GM15510 (cell line): ENCODE measurements at regions not wholly inside any gene's neighbourhood (a gene's known extent, or its start where the extent isn't known, plus 50 kb on each side); places are given as distances from the start of the nearest gene placed in this dataset.

ENCODE experiments used
- POLR2A ChIP-seq: IDR thresholded peaks from 3 replicates; pipeline ENCODE4 v1.6.1; 2011; ENCODE audit warnings: borderline replicate concordance; ENCODE audit not compliant: insufficient read length; ENCODE audit errors: extremely low read depth

GRCh38 chr3:194854659-194855390, 169.1 kb downstream of the FAM43A start:
- no peak for TF ChIP-seq POLR2A

- TF ChIP-seq POLR2A, result no peak
Observed at GRCh38 chr3:194856296-194856695, 170.6 kb downstream of the FAM43A start.

GRCh38 chr3:194857469-194858113, 171.9 kb downstream of the FAM43A start:
- TF ChIP-seq POLR2A, result no peak

GRCh38 chr3:194858382-194858781, 172.7 kb downstream of the FAM43A start:
- TF ChIP-seq POLR2A, result no peak

GRCh38 chr3:194860725-194861124, 175.0 kb downstream of the FAM43A start:
- no peak for TF ChIP-seq POLR2A

GRCh38 chr3:194861375-194861774, 175.7 kb downstream of the FAM43A start:
- no peak for TF ChIP-seq POLR2A

GRCh38 chr3:194865061-194865460, 179.4 kb downstream of the FAM43A start:
- no peak for TF ChIP-seq POLR2A

GRCh38 chr3:194865615-194866014, 179.9 kb downstream of the FAM43A start:
- TF ChIP-seq POLR2A, result no peak

- no peak for TF ChIP-seq POLR2A
Observed at GRCh38 chr3:194866236-194866635, 180.6 kb downstream of the FAM43A start.

GRCh38 chr3:194867270-194867983, 181.7 kb downstream of the FAM43A start:
- TF ChIP-seq POLR2A, result no peak

- no peak for TF ChIP-seq POLR2A
Observed at GRCh38 chr3:194868831-194869230, 183.1 kb downstream of the FAM43A start.

- TF ChIP-seq POLR2A, result no peak
Observed at GRCh38 chr3:194869482-194870169, 183.9 kb downstream of the FAM43A start.

GRCh38 chr3:194870394-194871110, 184.9 kb downstream of the FAM43A start:
- no peak for TF ChIP-seq POLR2A

- TF ChIP-seq POLR2A, result no peak
Observed at GRCh38 chr3:194871143-194871863, 185.6 kb downstream of the FAM43A start.

- no peak for TF ChIP-seq POLR2A
Observed at GRCh38 chr3:194871864-194872668, 186.4 kb downstream of the FAM43A start.
